ENCODE measurements at regions not wholly inside any gene's neighbourhood (a gene's known extent, or its start where the extent isn't known, plus 50 kb on each side); places are given as distances from the start of the nearest gene placed in this dataset.
A peak's percentile ranks its signal among the peaks of the same experiment; 100 is the strongest.

GRCh38 chr6:78700991-78701390, 166.4 kb upstream of the IRAK1BP1 start:
- no peak overlapping the region for H3K23ac ChIP-seq (ENCODE audit: low read length)
- H4K8ac ChIP-seq (ENCODE audit: low read depth, low read length): no peak overlapping the region
- DNase-seq: no peak
- no CpG with 5 or more reads among the region's 1 CpG for whole genome bisulfite sequencing (ENCODE audit: extremely low coverage, insufficient coverage, low lambda C conversion rate)
- no peak overlapping the region for H3K9ac ChIP-seq (ENCODE audit: low read length)
- H3K18ac ChIP-seq (ENCODE audit: low read length): no peak overlapping the region
- no peak overlapping the region for H4K5ac ChIP-seq (ENCODE audit: low read length)
- H3K79me1 ChIP-seq (ENCODE audit: low read length): no peaks in the 10 kb centered on the region
- no peaks in the 10 kb centered on the region for H3K79me2 ChIP-seq (ENCODE audit: control insufficient read depth, insufficient read depth, low read length)
- no peaks in the 10 kb centered on the region for H3K36me3 ChIP-seq (ENCODE audit: control insufficient read depth, insufficient read depth, low read length)
- H3K4me3 ChIP-seq (ENCODE audit: low read length): no peak overlapping the region
- H3K56ac ChIP-seq (ENCODE audit: low read length): no peak overlapping the region
- H3K4ac ChIP-seq (ENCODE audit: low read depth, low read length): no peak overlapping the region
- no peak overlapping the region for H2BK15ac ChIP-seq (replicated peaks; ENCODE audit: low read depth)
- H3K4me1 ChIP-seq (ENCODE audit: control insufficient read depth, low read depth, low read length): no peaks in the 10 kb centered on the region
- no peak overlapping the region for H2AK5ac ChIP-seq (ENCODE audit: low read length)
- H3K27ac ChIP-seq (ENCODE audit: low read depth, low read length): no peak overlapping the region
- H2BK5ac ChIP-seq (ENCODE audit: low read length): no peak overlapping the region
- H3K4me2 ChIP-seq (ENCODE audit: low read length): no peak overlapping the region
- no peaks in the 10 kb centered on the region for H3K27me3 ChIP-seq (ENCODE audit: insufficient read depth, low read length, poor library complexity)
- no peak overlapping the region for H2BK120ac ChIP-seq (ENCODE audit: low read depth, low read length)

- no CpG with 5 or more reads among the region's 2 CpGs for WGBS (ENCODE audit: extremely low coverage, insufficient coverage, low lambda C conversion rate)
- no peak overlapping the region for H3K9ac ChIP-seq (ENCODE audit: low read length)
- H3K23ac ChIP-seq (ENCODE audit: low read length): no peak overlapping the region
- no peak overlapping the region for H2BK15ac ChIP-seq (replicated peaks; ENCODE audit: low read depth)
- H3K36me3 ChIP-seq (ENCODE audit: control insufficient read depth, insufficient read depth, low read length): no peaks in the 10 kb centered on the region
- H3K4ac ChIP-seq (ENCODE audit: low read depth, low read length): no peak overlapping the region
- DNase-seq: no peak
- no peak overlapping the region for H2BK5ac ChIP-seq (ENCODE audit: low read length)
- no peak overlapping the region for H3K4me3 ChIP-seq (ENCODE audit: low read length)
- no peak overlapping the region for H2AK5ac ChIP-seq (ENCODE audit: low read length)
- no peak overlapping the region for H3K18ac ChIP-seq (ENCODE audit: low read length)
- H4K8ac ChIP-seq (ENCODE audit: low read depth, low read length): no peak overlapping the region
- no peaks in the 10 kb centered on the region for H3K27me3 ChIP-seq (ENCODE audit: insufficient read depth, low read length, poor library complexity)
- no peaks in the 10 kb centered on the region for H3K79me1 ChIP-seq (ENCODE audit: low read length)
- H3K79me2 ChIP-seq (ENCODE audit: control insufficient read depth, insufficient read depth, low read length): no peaks in the 10 kb centered on the region
- no peak overlapping the region for H3K56ac ChIP-seq (ENCODE audit: low read length)
- no peak overlapping the region for H2BK120ac ChIP-seq (ENCODE audit: low read depth, low read length)
- H4K5ac ChIP-seq (ENCODE audit: low read length): no peak overlapping the region
- H3K4me1 ChIP-seq (ENCODE audit: control insufficient read depth, low read depth, low read length): no peaks in the 10 kb centered on the region
- H3K4me2 ChIP-seq (ENCODE audit: low read length): no peak overlapping the region
- no peak overlapping the region for H3K27ac ChIP-seq (ENCODE audit: low read depth, low read length)
Measured at GRCh38 chr6:78701407-78701806, 165.9 kb upstream of the IRAK1BP1 start.

- H3K4ac ChIP-seq (ENCODE audit: low read depth, low read length): no peak overlapping the region
Measured at GRCh38 chr6:78709021-78709420, 158.3 kb upstream of the IRAK1BP1 start.

GRCh38 chr6:78713564-78713963, 153.8 kb upstream of the IRAK1BP1 start:
- Histone ChIP-seq H3K27ac (ENCODE audit: low read depth, low read length) (no peak overlapping the region), H3K9ac (ENCODE audit: low read length) (no peak overlapping the region), H2BK15ac (replicated peaks; ENCODE audit: low read depth) (no peak overlapping the region), H3K4me2 (ENCODE audit: low read length) (no peak overlapping the region), H3K4ac (ENCODE audit: low read depth, low read length) (no peak overlapping the region), H3K36me3 (ENCODE audit: control insufficient read depth, insufficient read depth, low read length) (no peaks in the 10 kb centered on the region), H3K23ac (ENCODE audit: low read length) (no peak overlapping the region), H2BK120ac (ENCODE audit: low read depth, low read length) (no peak overlapping the region), H3K18ac (ENCODE audit: low read length) (no peak overlapping the region), H3K79me2 (ENCODE audit: control insufficient read depth, insufficient read depth, low read length) (no peaks in the 10 kb centered on the region), H4K8ac (ENCODE audit: low read depth, low read length) (no peak overlapping the region), H2AK5ac (ENCODE audit: low read length) (no peak overlapping the region), H3K56ac (ENCODE audit: low read length) (no peak overlapping the region), H4K5ac (ENCODE audit: low read length) (no peak overlapping the region), H3K79me1 (ENCODE audit: low read length) (no peaks in the 10 kb centered on the region), H3K4me1 (ENCODE audit: control insufficient read depth, low read depth, low read length) (no peaks in the 10 kb centered on the region), H2BK5ac (ENCODE audit: low read length) (no peak overlapping the region), H3K27me3 (ENCODE audit: insufficient read depth, low read length, poor library complexity) (no peaks in the 10 kb centered on the region), H3K4me3 (ENCODE audit: low read length) (no peak overlapping the region)
- no peak for DNase-seq
- no CpG with 5 or more reads among the region's 4 CpGs for WGBS (ENCODE audit: extremely low coverage, insufficient coverage, low lambda C conversion rate)

More at GRCh38 chr6:78709021-78709420, 158.3 kb upstream of the IRAK1BP1 start:
- H3K56ac ChIP-seq (ENCODE audit: low read length): no peak overlapping the region
- no peak overlapping the region for H4K8ac ChIP-seq (ENCODE audit: low read depth, low read length)
- no peak overlapping the region for H3K18ac ChIP-seq (ENCODE audit: low read length)
- H3K4me1 ChIP-seq (ENCODE audit: control insufficient read depth, low read depth, low read length): no peaks in the 10 kb centered on the region
- H3K23ac ChIP-seq (ENCODE audit: low read length): no peak overlapping the region
- H3K79me2 ChIP-seq (ENCODE audit: control insufficient read depth, insufficient read depth, low read length): no peaks in the 10 kb centered on the region
- H3K9ac ChIP-seq (ENCODE audit: low read length): no peak overlapping the region
- no peak overlapping the region for H2BK15ac ChIP-seq (replicated peaks; ENCODE audit: low read depth)
- no peak overlapping the region for H3K4me3 ChIP-seq (ENCODE audit: low read length)
- DNase-seq: peak; percentile 2
- no peak overlapping the region for H3K4me2 ChIP-seq (ENCODE audit: low read length)
- H2AK5ac ChIP-seq (ENCODE audit: low read length): no peak overlapping the region
- H2BK5ac ChIP-seq (ENCODE audit: low read length): no peak overlapping the region
- H2BK120ac ChIP-seq (ENCODE audit: low read depth, low read length): no peak overlapping the region
- no peak overlapping the region for H3K27ac ChIP-seq (ENCODE audit: low read depth, low read length)
- WGBS (ENCODE audit: extremely low coverage, insufficient coverage, low lambda C conversion rate): no CpG with 5 or more reads among the region's 3 CpGs
- H3K36me3 ChIP-seq (ENCODE audit: control insufficient read depth, insufficient read depth, low read length): no peaks in the 10 kb centered on the region
- no peaks in the 10 kb centered on the region for H3K27me3 ChIP-seq (ENCODE audit: insufficient read depth, low read length, poor library complexity)
- H3K79me1 ChIP-seq (ENCODE audit: low read length): no peaks in the 10 kb centered on the region
- no peak overlapping the region for H4K5ac ChIP-seq (ENCODE audit: low read length)

- Histone ChIP-seq H3K4ac (ENCODE audit: low read depth, low read length) (no peak overlapping the region), H3K36me3 (ENCODE audit: control insufficient read depth, insufficient read depth, low read length) (no peaks in the 10 kb centered on the region), H4K5ac (ENCODE audit: low read length) (no peak overlapping the region), H3K27me3 (ENCODE audit: insufficient read depth, low read length, poor library complexity) (no peaks in the 10 kb centered on the region), H3K23ac (ENCODE audit: low read length) (no peak overlapping the region), H2BK15ac (replicated peaks; ENCODE audit: low read depth) (no peak overlapping the region), H2AK5ac (ENCODE audit: low read length) (no peak overlapping the region), H2BK5ac (ENCODE audit: low read length) (no peak overlapping the region), H3K56ac (ENCODE audit: low read length) (no peak overlapping the region), H3K4me3 (ENCODE audit: low read length) (no peak overlapping the region), H3K4me1 (ENCODE audit: control insufficient read depth, low read depth, low read length) (no peaks in the 10 kb centered on the region), H3K79me2 (ENCODE audit: control insufficient read depth, insufficient read depth, low read length) (no peaks in the 10 kb centered on the region), H2BK120ac (ENCODE audit: low read depth, low read length) (no peak overlapping the region), H3K4me2 (ENCODE audit: low read length) (no peak overlapping the region), H3K9ac (ENCODE audit: low read length) (no peak overlapping the region), H3K79me1 (ENCODE audit: low read length) (no peaks in the 10 kb centered on the region), H4K8ac (ENCODE audit: low read depth, low read length) (no peak overlapping the region), H3K27ac (ENCODE audit: low read depth, low read length) (no peak overlapping the region), H3K18ac (ENCODE audit: low read length) (no peak overlapping the region)
- DNase-seq: no peak
Measured at GRCh38 chr6:78744144-78744543, 123.2 kb upstream of the IRAK1BP1 start.

GRCh38 chr6:78746457-78746856, 120.9 kb upstream of the IRAK1BP1 start:
- Histone ChIP-seq H3K4me1 (ENCODE audit: control insufficient read depth, low read depth, low read length) (no peaks in the 10 kb centered on the region), H2BK5ac (ENCODE audit: low read length) (no peak overlapping the region), H2BK120ac (ENCODE audit: low read depth, low read length) (no peak overlapping the region), H2BK15ac (replicated peaks; ENCODE audit: low read depth) (no peak overlapping the region), H3K27ac (ENCODE audit: low read depth, low read length) (no peak overlapping the region), H3K79me2 (ENCODE audit: control insufficient read depth, insufficient read depth, low read length) (no peaks in the 10 kb centered on the region), H3K18ac (ENCODE audit: low read length) (no peak overlapping the region), H2AK5ac (ENCODE audit: low read length) (no peak overlapping the region), H3K4ac (ENCODE audit: low read depth, low read length) (no peak overlapping the region), H3K4me3 (ENCODE audit: low read length) (no peak overlapping the region), H3K56ac (ENCODE audit: low read length) (no peak overlapping the region), H3K36me3 (ENCODE audit: control insufficient read depth, insufficient read depth, low read length) (no peaks in the 10 kb centered on the region), H3K23ac (ENCODE audit: low read length) (no peak overlapping the region), H3K79me1 (ENCODE audit: low read length) (no peaks in the 10 kb centered on the region), H3K4me2 (ENCODE audit: low read length) (no peak overlapping the region), H4K8ac (ENCODE audit: low read depth, low read length) (no peak overlapping the region), H3K9ac (ENCODE audit: low read length) (no peak overlapping the region), H3K27me3 (ENCODE audit: insufficient read depth, low read length, poor library complexity) (no peaks in the 10 kb centered on the region), H4K5ac (ENCODE audit: low read length) (no peak overlapping the region)
- no CpG with 5 or more reads among the region's 2 CpGs for WGBS (ENCODE audit: extremely low coverage, insufficient coverage, low lambda C conversion rate)
- no peak for DNase-seq
